IgD-negative memory B cell (primary cell): ENCODE measurements at regions not wholly inside any gene's neighbourhood (a gene's known extent, or its start where the extent isn't known, plus 50 kb on each side); places are given as distances from the start of the nearest gene placed in this dataset.

ENCODE experiments used
- H3K27ac Mint-ChIP-seq, 3 donors: one replicate each; pipeline ENCODE4 v1.8.0; 2020 to 2022; ENCODE audit warnings: mild to moderate bottlenecking in 3 of 3, mixed read lengths in 3 of 3, moderate library complexity in 1 of 3
- H3K27me3 Mint-ChIP-seq: one replicate; pipeline ENCODE4 v1.8.0; 2021; ENCODE audit warnings: mixed read lengths
- H3K36me3 Mint-ChIP-seq: one replicate; pipeline ENCODE4 v1.8.0; 2020; ENCODE audit warnings: mild to moderate bottlenecking, mixed read lengths
- H3K4me1 Mint-ChIP-seq, 3 donors: one replicate each; pipeline ENCODE4 v1.8.0; 2020 to 2022; ENCODE audit warnings: mixed read lengths in 3 of 3, mild to moderate bottlenecking in 1 of 3
- H3K4me3 Mint-ChIP-seq, 4 donors: one replicate each; pipeline ENCODE4 v1.8.0; 2020 to 2022; ENCODE audit warnings: mild to moderate bottlenecking in 4 of 4, mixed read lengths in 4 of 4, moderate library complexity in 3 of 4
- H3K9me3 Mint-ChIP-seq, 3 donors: one replicate each; pipeline ENCODE4 v1.8.0; 2020 to 2021; ENCODE audit warnings: mixed read lengths in 3 of 3, mild to moderate bottlenecking in 1 of 3

GRCh38 chr14:85027681-85028370, 502.1 kb upstream of the FLRT2 start:
- H3K4me1 Mint-ChIP-seq: no peaks in the 10 kb centered on the region
- H3K4me3 Mint-ChIP-seq: no peak overlapping the region
- H3K27me3 Mint-ChIP-seq: no peaks in the 10 kb centered on the region
- H3K36me3 Mint-ChIP-seq: no peaks in the 10 kb centered on the region
- no peak overlapping the region for H3K27ac Mint-ChIP-seq
- peaks cover 0 to 4% (median 2%) of the 10 kb centered on the region in 3 donors for H3K9me3 Mint-ChIP-seq

DNA sequence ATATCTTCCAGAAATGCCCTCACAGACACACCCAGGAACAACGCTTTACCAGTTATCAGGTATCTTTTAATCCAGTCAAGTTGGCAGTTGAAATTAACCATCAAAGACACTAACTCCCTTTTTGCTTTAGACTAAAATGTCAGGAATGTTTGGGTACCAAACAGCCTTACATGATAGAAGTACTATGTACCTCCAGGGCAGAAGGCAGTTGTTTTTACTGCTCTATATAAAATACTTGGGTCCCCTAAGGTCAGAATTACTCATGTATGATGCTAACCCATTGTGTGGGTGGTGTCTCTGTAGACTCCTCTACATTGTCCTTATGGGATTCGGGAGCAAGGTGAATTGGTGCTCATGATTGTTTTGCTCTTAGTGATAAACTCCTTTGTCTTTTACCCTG, 492.5 kb upstream of the FLRT2 start:
- Mint-ChIP-seq H3K9me3 (peaks cover 0 to 3% (median 2%) of the 10 kb centered on the region in 3 donors), H3K27me3 (no peaks in the 10 kb centered on the region), H3K36me3 (no peaks in the 10 kb centered on the region), H3K4me1 (no peaks in the 10 kb centered on the region), H3K4me3 (no peak overlapping the region), H3K27ac (no peak overlapping the region)

DNA sequence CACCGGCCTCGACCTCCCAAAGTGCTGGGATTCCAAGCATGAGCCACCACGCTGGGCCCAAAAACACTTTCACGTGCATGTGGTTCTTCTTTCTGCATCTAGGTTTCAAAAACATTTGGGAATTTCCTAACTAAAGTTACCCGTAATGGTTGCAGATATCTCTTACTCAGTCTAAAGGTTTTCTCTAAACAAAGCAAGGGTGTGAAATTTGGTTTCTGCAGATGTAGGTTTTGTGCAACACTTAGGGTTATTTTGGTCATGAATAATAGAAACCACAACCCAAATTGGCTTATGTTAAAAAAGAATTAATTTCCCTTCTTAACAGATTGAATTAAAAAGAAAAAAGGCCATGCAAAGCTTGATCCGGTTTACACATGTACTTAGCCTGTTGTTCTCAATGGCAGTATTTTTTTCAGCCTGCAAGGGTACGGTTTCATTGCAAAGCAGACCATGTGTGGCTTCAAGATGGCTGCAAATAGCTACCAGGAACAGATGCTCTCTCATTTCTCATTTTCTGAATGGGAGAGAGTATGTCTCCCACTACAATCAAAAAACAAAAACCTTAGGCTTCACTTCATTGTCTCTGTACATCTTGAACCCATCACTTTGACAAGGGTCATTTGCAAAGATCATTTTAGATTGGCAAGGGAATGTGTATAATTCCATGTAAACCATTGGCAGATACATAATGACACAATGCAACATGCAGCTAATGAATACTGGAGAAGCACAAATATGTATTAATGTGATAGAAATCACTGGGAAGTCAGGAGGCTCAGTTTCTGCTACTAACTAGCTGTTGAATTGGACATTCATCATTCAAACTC, 491.2 kb upstream of the FLRT2 start:
- Mint-ChIP-seq H3K4me3 (no peak overlapping the region), H3K4me1 (no peaks in the 10 kb centered on the region), H3K9me3 (peaks cover 0 to 6% (median 2%) of the 10 kb centered on the region in 3 donors), H3K27ac (no peak overlapping the region), H3K27me3 (no peaks in the 10 kb centered on the region), H3K36me3 (no peaks in the 10 kb centered on the region)

DNA sequence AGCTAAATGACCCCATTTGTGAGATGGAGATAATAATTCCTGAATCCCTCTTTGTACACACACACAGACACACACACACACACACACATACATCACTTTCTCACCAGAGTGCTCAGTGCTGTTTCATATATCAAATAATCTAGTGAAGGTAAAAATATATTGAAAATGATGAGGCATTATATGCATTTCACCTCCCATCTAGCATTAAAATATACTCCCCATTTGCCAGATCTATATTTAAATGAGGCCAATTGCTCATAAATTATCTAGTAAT, 490.7 kb upstream of the FLRT2 start:
- Mint-ChIP-seq H3K9me3 (peaks cover 0 to 6% (median 4%) of the 10 kb centered on the region in 3 donors), H3K4me1 (no peaks in the 10 kb centered on the region), H3K27me3 (no peaks in the 10 kb centered on the region), H3K27ac (no peak overlapping the region), H3K4me3 (no peak overlapping the region), H3K36me3 (no peaks in the 10 kb centered on the region)

- Mint-ChIP-seq H3K36me3 (no peaks in the 10 kb centered on the region), H3K4me1 (no peaks in the 10 kb centered on the region), H3K4me3 (no peak overlapping the region), H3K27me3 (no peaks in the 10 kb centered on the region), H3K9me3 (peaks cover under 1 to 6% (median 4%) of the 10 kb centered on the region in 3 donors), H3K27ac (no peak overlapping the region)
Measured at GRCh38 chr14:85040046-85040685, 489.8 kb upstream of the FLRT2 start.

GRCh38 chr14:85041618-85042017, 488.3 kb upstream of the FLRT2 start:
- H3K4me1 Mint-ChIP-seq: no peaks in the 10 kb centered on the region
- no peak overlapping the region for H3K4me3 Mint-ChIP-seq
- H3K27ac Mint-ChIP-seq: no peak overlapping the region
- no peaks in the 10 kb centered on the region for H3K27me3 Mint-ChIP-seq
- H3K9me3 Mint-ChIP-seq: peaks cover 2 to 6% (median 2%) of the 10 kb centered on the region in 3 donors
- H3K36me3 Mint-ChIP-seq: no peaks in the 10 kb centered on the region

- Mint-ChIP-seq H3K36me3 (no peaks in the 10 kb centered on the region), H3K9me3 (peaks cover 2 to 13% (median 6%) of the 10 kb centered on the region in 3 donors), H3K27me3 (no peaks in the 10 kb centered on the region), H3K4me1 (no peaks in the 10 kb centered on the region), H3K27ac (no peak overlapping the region), H3K4me3 (no peak overlapping the region)
Measured at GRCh38 chr14:85042301-85042700, 487.6 kb upstream of the FLRT2 start.

GRCh38 chr14:85050180-85050579, 479.8 kb upstream of the FLRT2 start:
- H3K36me3 Mint-ChIP-seq: no peaks in the 10 kb centered on the region
- H3K27me3 Mint-ChIP-seq: no peaks in the 10 kb centered on the region
- H3K9me3 Mint-ChIP-seq: peaks cover 4 to 34% (median 10%) of the 10 kb centered on the region in 3 donors
- H3K4me3 Mint-ChIP-seq: no peak overlapping the region
- H3K4me1 Mint-ChIP-seq: no peaks in the 10 kb centered on the region
- no peak overlapping the region for H3K27ac Mint-ChIP-seq

DNA sequence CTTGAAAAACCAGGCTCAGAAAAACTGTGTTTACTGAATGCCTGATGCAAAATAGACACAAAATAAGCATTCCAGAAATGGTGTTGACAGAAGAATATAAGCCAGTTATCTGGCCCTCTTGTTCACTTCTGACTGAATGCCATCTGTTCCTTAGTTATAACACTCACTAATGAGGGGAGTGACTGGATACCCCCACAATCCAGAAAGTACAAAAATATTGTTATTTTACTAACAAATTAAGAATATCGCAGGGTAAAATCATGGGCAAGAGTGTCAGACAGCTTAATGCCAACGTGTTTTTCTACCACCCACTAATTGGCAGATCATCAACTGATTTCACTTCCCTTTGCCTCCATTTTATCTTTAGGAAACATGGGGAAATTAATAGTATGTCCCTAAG, 477.3 kb upstream of the FLRT2 start:
- no peak overlapping the region for H3K27ac Mint-ChIP-seq
- no peaks in the 10 kb centered on the region for H3K27me3 Mint-ChIP-seq
- H3K4me3 Mint-ChIP-seq: no peak overlapping the region
- peaks cover 0 to 34% (median 11%) of the 10 kb centered on the region in 3 donors for H3K9me3 Mint-ChIP-seq
- H3K4me1 Mint-ChIP-seq: no peaks in the 10 kb centered on the region
- H3K36me3 Mint-ChIP-seq: no peaks in the 10 kb centered on the region

- no peaks in the 10 kb centered on the region for H3K4me1 Mint-ChIP-seq
- H3K36me3 Mint-ChIP-seq: no peaks in the 10 kb centered on the region
- H3K9me3 Mint-ChIP-seq: peaks cover 0 to 34% (median 11%) of the 10 kb centered on the region in 3 donors
- H3K27me3 Mint-ChIP-seq: no peaks in the 10 kb centered on the region
- H3K27ac Mint-ChIP-seq: no peak overlapping the region
- H3K4me3 Mint-ChIP-seq: no peak overlapping the region
Measured at GRCh38 chr14:85054178-85054577, 475.8 kb upstream of the FLRT2 start.

GRCh38 chr14:85056267-85056666, 473.7 kb upstream of the FLRT2 start:
- no peaks in the 10 kb centered on the region for H3K36me3 Mint-ChIP-seq
- H3K9me3 Mint-ChIP-seq: peaks cover 1 to 32% (median 14%) of the 10 kb centered on the region in 3 donors
- no peaks in the 10 kb centered on the region for H3K27me3 Mint-ChIP-seq
- no peak overlapping the region for H3K27ac Mint-ChIP-seq
- no peak overlapping the region for H3K4me3 Mint-ChIP-seq
- no peaks in the 10 kb centered on the region for H3K4me1 Mint-ChIP-seq

- Mint-ChIP-seq H3K9me3 (peaks cover 1 to 23% (median 14%) of the 10 kb centered on the region in 3 donors), H3K27ac (no peak overlapping the region), H3K36me3 (no peaks in the 10 kb centered on the region), H3K4me3 (no peak overlapping the region), H3K4me1 (no peaks in the 10 kb centered on the region), H3K27me3 (no peaks in the 10 kb centered on the region)
Measured at GRCh38 chr14:85057221-85057620, 472.7 kb upstream of the FLRT2 start.

- no peak overlapping the region for H3K27ac Mint-ChIP-seq
- H3K27me3 Mint-ChIP-seq: no peaks in the 10 kb centered on the region
- peaks cover 1 to 23% (median 12%) of the 10 kb centered on the region in 3 donors for H3K9me3 Mint-ChIP-seq
- no peaks in the 10 kb centered on the region for H3K36me3 Mint-ChIP-seq
- H3K4me3 Mint-ChIP-seq: no peak overlapping the region
- H3K4me1 Mint-ChIP-seq: no peaks in the 10 kb centered on the region
Measured at GRCh38 chr14:85058150-85058549, 471.8 kb upstream of the FLRT2 start.

GRCh38 chr14:85060121-85060520, 469.8 kb upstream of the FLRT2 start:
- Mint-ChIP-seq H3K27ac (no peak overlapping the region), H3K9me3 (peaks cover 4 to 13% (median 8%) of the 10 kb centered on the region in 3 donors), H3K4me1 (no peaks in the 10 kb centered on the region), H3K27me3 (no peaks in the 10 kb centered on the region), H3K36me3 (no peaks in the 10 kb centered on the region), H3K4me3 (no peak overlapping the region)

DNA sequence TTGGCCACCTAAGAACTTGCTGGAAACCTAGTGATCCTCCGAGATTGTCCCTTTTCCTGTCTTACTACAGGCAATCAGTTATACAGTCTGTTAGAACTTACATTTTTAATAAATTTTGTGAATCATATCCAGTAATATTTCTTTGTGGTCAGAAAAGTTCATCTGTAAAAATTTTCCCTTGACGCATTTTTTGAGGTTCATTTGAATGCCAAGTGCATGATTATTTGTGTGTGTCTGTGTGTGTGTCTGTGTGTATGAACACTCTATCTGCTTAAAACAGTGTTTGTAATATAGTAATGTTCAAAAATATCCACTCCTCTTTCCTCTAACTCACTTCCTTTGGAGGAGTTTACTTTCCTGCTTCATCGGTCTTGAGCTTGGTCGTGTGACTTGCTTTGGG, 468.7 kb upstream of the FLRT2 start:
- Mint-ChIP-seq H3K27me3 (no peaks in the 10 kb centered on the region), H3K27ac (no peak overlapping the region)

More for the DNA sequence above, 468.7 kb upstream of the FLRT2 start:
- Mint-ChIP-seq H3K9me3 (peaks cover 3 to 10% (median 4%) of the 10 kb centered on the region in 3 donors), H3K4me3 (no peak overlapping the region), H3K36me3 (no peaks in the 10 kb centered on the region), H3K4me1 (no peaks in the 10 kb centered on the region)
